OCI-LY7 (cell line): ENCODE measurements at regions not wholly inside any gene's neighbourhood (a gene's known extent, or its start where the extent isn't known, plus 50 kb on each side); places are given as distances from the start of the nearest gene placed in this dataset.
"Not testable (repeated sequence)": the region's sequence is repeated elsewhere in the genome, so short reads cannot be mapped to it uniquely, and the experiment has no call there.

Experiments
- BruUV-seq: library from RNA; stranded (reverse); fragments of 400-500 nt; replicated peaks from 2 replicates; lab custom pipeline; 2021; lab: Mats Ljungman, UMichigan
- CTCF ChIA-PET: fragments of 300-600 bp; sonication (Branson Sonifier 250); formaldehyde crosslinking; loops from one replicate; lab custom pipeline; 2022; ENCODE audit warnings: antibody characterized with exemption; ENCODE audit not compliant: unreplicated experiment; lab: Charles Lee
- POLR2A ChIA-PET: fragments of 300-600 bp; sonication (Branson Sonifier 250); formaldehyde crosslinking; loops from one replicate; lab custom pipeline; 2022; ENCODE audit warnings: antibody characterized with exemption; lab: Charles Lee
- DNase-seq: peaks from one replicate; pipeline ENCODE4 v3.0.0-alpha.2; 2015; ENCODE audit warnings: low spot score
- H2AFZ ChIP-seq: fragments of 200-600 bp; sonication (generic), shearing (Covaris generic); 2 replicates; pipeline ENCODE4 v1.6.1; 2014; ENCODE audit warnings: mild to moderate bottlenecking, antibody characterized with exemption, low read length, moderate library complexity
- H3K27ac ChIP-seq: fragments of 200-600 bp; sonication (generic); 2 replicates; pipeline ENCODE4 v1.5.1; 2014; ENCODE audit warnings: mixed run types, low read depth, mild to moderate bottlenecking, moderate library complexity, low read length, inconsistent platforms; ENCODE audit not compliant: poor library complexity, severe bottlenecking
- H3K36me3 ChIP-seq: fragments of 200-600 bp; sonication (generic); 2 replicates; pipeline ENCODE4 v1.6.1; 2014; ENCODE audit warnings: mild to moderate bottlenecking, antibody characterized with exemption, low read length, moderate library complexity, mixed read lengths; ENCODE audit not compliant: insufficient read depth
- H3K4me1 ChIP-seq: fragments of 200-600 bp; sonication (generic); 2 replicates; pipeline ENCODE4 v1.5.1; 2014; ENCODE audit warnings: mild to moderate bottlenecking, low read length; ENCODE audit not compliant: insufficient read depth, poor library complexity, severe bottlenecking
- H3K4me2 ChIP-seq: fragments of 200-600 bp; sonication (generic); 2 replicates; pipeline ENCODE4 v1.6.1; 2014; ENCODE audit warnings: mild to moderate bottlenecking, low read length
- H3K4me3 ChIP-seq: fragments of 200-600 bp; sonication (generic); 2 replicates; pipeline ENCODE4 v1.5.1; 2014; ENCODE audit warnings: mild to moderate bottlenecking, low read depth, low read length; ENCODE audit not compliant: poor library complexity, severe bottlenecking
- H3K79me2 ChIP-seq: fragments of 200-600 bp; sonication (generic); 2 replicates; pipeline ENCODE4 v1.6.1; 2016; ENCODE audit warnings: low read depth, mild to moderate bottlenecking, low read length, moderate library complexity, mixed read lengths; ENCODE audit not compliant: insufficient read depth
- H3K9me2 ChIP-seq: fragments of 200-600 bp; sonication (generic); 2 replicates; pipeline ENCODE4 v1.6.1; 2016; ENCODE audit warnings: mild to moderate bottlenecking, low read length, mixed read lengths; ENCODE audit not compliant: insufficient read depth
- H3K9me3 ChIP-seq: fragments of 200-600 bp; sonication (generic); 2 replicates; pipeline ENCODE4 v1.6.1; 2014; ENCODE audit warnings: mild to moderate bottlenecking, mixed run types, low read length, mixed read lengths
- H4K20me1 ChIP-seq: fragments of 200-600 bp; sonication (generic); 2 replicates; pipeline ENCODE4 v1.6.1; 2014; ENCODE audit warnings: mild to moderate bottlenecking, antibody characterized with exemption, low read length, moderate library complexity, mixed read lengths; ENCODE audit not compliant: insufficient read depth
- EZH2phosphoT487 ChIP-seq: fragments of 200-600 bp; sonication (generic); IDR thresholded peaks from 2 replicates; pipeline ENCODE4 v1.6.1; 2018; ENCODE audit warnings: low read depth, borderline replicate concordance, mild to moderate bottlenecking, mixed run types, antibody characterized with exemption, low read length, moderate library complexity, mixed read lengths
- intact Hi-C: fragments of 100-400 bp; cut with micrococcal nuclease; formaldehyde crosslinking; loops from one replicate; pipeline ENCODE4 v1.10.0; 2022; ENCODE audit not compliant: unreplicated experiment
- TF ChIP-seq, protein P1 (sequence below): fragments of 200-600 bp; sonication (generic); conservative IDR thresholded peaks from 2 replicates; pipeline ENCODE4 v1.5.1; 2014; ENCODE audit warnings: mild to moderate bottlenecking, antibody characterized with exemption, low read length, moderate library complexity, mixed read lengths

DNA sequence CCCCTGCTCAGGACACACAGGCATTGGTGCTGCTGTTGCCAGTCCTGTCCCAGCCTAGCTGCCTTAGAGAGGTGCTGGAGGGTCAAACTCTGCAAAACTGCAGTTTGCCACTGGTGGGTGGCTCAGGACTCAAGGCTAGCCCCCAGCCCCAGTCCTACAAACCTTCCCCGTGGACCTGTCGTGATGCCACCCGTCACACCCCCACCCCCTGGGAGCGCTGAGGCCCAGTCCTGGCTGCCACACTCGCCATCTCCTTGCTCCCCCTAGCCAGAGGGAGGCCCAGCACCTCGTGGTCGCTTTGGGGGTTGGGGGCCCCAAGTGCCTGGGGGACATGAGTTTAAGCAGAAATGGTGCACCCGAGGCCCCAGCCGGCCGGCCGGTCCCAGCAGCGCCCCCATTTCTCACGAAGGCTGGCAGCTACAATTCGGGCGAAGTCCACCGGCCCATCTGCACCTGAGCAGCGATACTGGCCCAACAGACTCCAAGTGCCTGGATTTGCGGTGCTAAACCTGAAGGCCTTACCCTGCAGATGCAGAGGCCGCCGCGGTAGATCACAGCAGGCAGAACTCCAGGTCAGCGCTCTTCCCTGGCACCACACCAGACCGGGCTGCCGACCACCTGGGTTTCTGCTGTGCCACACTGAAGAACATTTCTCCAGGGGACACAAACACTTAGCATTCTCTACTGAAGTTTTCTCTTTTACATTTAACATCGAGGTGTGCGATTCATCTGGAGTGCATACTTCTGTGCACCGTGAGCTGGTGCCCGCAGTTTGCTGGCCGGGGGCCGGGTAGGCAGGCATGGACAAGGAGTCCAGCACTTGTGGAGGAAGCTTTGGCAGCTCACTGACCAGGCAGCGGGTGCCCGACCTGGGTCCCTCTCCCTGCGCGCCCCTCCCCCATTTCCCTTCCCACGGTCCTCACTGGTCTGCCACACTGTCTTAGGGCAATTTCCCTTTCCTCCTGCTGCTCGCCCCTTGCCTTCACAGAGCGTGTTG is 130.0 kb downstream of the KCNJ12 start:
- Histone ChIP-seq H2AFZ (no peak overlapping the region), H4K20me1 (no peaks in the 10 kb centered on the region), H3K9me3 (no peaks in the 10 kb centered on the region), H3K27ac (no peak overlapping the region), H3K4me1 (peaks cover 3% of the 10 kb centered on the region), H3K4me3 (no peak overlapping the region), H3K4me2 (no peak overlapping the region), H3K36me3 (no peaks in the 10 kb centered on the region), H3K9me2 (no peaks in the 10 kb centered on the region), H3K79me2 (no peaks in the 10 kb centered on the region)
- TF ChIP-seq EZH2phosphoT487, result no peak
- TF ChIP-seq, protein P1, sequence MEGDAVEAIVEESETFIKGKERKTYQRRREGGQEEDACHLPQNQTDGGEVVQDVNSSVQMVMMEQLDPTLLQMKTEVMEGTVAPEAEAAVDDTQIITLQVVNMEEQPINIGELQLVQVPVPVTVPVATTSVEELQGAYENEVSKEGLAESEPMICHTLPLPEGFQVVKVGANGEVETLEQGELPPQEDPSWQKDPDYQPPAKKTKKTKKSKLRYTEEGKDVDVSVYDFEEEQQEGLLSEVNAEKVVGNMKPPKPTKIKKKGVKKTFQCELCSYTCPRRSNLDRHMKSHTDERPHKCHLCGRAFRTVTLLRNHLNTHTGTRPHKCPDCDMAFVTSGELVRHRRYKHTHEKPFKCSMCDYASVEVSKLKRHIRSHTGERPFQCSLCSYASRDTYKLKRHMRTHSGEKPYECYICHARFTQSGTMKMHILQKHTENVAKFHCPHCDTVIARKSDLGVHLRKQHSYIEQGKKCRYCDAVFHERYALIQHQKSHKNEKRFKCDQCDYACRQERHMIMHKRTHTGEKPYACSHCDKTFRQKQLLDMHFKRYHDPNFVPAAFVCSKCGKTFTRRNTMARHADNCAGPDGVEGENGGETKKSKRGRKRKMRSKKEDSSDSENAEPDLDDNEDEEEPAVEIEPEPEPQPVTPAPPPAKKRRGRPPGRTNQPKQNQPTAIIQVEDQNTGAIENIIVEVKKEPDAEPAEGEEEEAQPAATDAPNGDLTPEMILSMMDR, result no peak
- ChIA-PET POLR2A (no interaction called here), CTCF (interaction anchor here (0.7 kb wide), 1 partner anchor 8 kb away, joined by 3 read pairs; no protein-coding TSS in a partner anchor)
- BruUV-seq, result no TSS peak
- no peak for DNase-seq
- intact Hi-C loops, result no loop called here

DNA sequence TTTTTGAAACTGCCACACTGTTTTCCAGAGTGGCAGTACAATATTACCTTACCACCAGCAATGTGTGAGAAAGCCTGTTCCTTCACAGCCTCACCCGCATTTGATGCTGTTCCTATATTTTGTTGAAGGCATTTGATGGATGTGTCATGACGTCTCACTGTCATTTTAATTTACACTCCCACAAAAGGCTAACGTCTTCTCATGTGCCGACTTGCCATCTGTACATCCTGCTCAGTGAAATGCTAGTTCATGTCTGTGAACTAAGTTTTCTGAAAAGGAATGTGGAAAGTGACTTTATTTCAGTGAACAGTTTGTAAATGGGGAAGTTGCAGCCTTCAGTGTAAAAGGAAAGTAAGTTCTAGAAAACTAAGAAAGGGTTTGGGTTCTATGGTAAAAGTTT is 131.6 kb downstream of the KCNJ12 start:
- H3K79me2 ChIP-seq, H3K9me3 ChIP-seq, intact Hi-C loops, BruUV-seq, H3K27ac ChIP-seq, H3K4me3 ChIP-seq, DNase-seq, H2AFZ ChIP-seq, H3K4me2 ChIP-seq, H3K4me1 ChIP-seq, H4K20me1 ChIP-seq, POLR2A ChIA-PET, H3K9me2 ChIP-seq, CTCF ChIA-PET, H3K36me3 ChIP-seq: not testable (repeated sequence)

DNA sequence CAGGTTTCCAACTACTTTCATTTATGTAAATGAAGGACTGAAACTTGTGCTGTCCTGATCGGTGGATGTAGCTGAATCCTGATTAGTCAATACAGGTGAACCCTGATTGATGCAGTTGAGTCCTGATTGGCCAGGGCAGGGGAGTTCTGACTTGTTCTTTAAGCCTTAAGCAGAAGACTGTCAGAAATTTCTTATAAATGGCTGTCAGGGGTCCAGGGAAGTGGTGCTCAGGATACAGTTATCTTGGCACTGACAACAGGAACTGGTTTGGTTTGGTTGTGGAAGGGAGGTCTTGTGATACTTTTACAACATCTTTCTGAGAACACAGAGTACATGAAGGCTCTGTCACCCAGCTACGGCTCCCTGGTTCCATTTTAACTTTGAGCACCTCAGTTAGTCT is 132.1 kb downstream of the KCNJ12 start:
- Histone ChIP-seq H3K9me3 (no peaks in the 10 kb centered on the region), H4K20me1 (no peaks in the 10 kb centered on the region), H3K36me3 (no peaks in the 10 kb centered on the region), H3K4me3 (no peak overlapping the region), H3K4me1 (peaks cover 3% of the 10 kb centered on the region), H3K79me2 (no peaks in the 10 kb centered on the region), H2AFZ (no peak overlapping the region), H3K9me2 (no peaks in the 10 kb centered on the region), H3K27ac (no peak overlapping the region), H3K4me2 (no peak overlapping the region; the same call in 1 of the 2 replicates)
- ChIA-PET CTCF (no interaction called here), POLR2A (no interaction called here)
- DNase-seq, result no peak
- no peak for TF ChIP-seq EZH2phosphoT487
- TF ChIP-seq, protein P1, result no peak
- intact Hi-C loops, result no loop called here
- BruUV-seq, result no TSS peak

DNA sequence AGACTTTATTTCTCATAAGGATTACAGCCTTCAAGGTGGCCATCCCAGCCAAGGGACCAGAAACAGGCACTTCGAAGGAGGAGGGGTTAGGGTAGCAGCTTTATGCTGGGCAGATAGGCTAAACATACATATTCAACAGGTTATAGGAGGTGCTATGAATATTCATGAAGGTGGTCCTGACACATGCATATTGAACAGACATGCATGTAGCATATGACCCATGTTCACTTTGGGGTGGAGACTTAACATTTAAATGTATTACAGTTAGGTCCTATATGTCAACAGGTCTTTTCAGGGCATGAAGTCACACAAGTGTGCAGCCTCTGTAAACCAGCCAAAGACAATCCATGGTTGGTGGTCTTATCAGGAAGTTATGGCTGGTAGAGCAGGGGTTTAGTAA is 133.2 kb downstream of the KCNJ12 start:
- H3K9me2 ChIP-seq, intact Hi-C loops, DNase-seq, POLR2A ChIA-PET, H3K4me1 ChIP-seq, H4K20me1 ChIP-seq, CTCF ChIA-PET, H3K4me2 ChIP-seq, H3K79me2 ChIP-seq, H3K27ac ChIP-seq, BruUV-seq, H2AFZ ChIP-seq, H3K9me3 ChIP-seq, H3K4me3 ChIP-seq, H3K36me3 ChIP-seq: not testable (repeated sequence)
